NB4 (cell line): ENCODE measurements at regions not wholly inside any gene's neighbourhood (a gene's known extent, or its start where the extent isn't known, plus 50 kb on each side); places are given as distances from the start of the nearest gene placed in this dataset.

ENCODE experiments used
- POLR2A ChIP-seq: IDR thresholded peaks from 2 replicates; pipeline ENCODE4 v1.6.1; 2011; ENCODE audit warnings: mild to moderate bottlenecking; ENCODE audit not compliant: insufficient read length; ENCODE audit errors: extremely low read depth
- TF ChIP-seq, protein P1 (sequence below): IDR thresholded peaks from one replicate; pipeline ENCODE4 v1.5.1; 2012; ENCODE audit warnings: low read depth, low read length

DNA sequence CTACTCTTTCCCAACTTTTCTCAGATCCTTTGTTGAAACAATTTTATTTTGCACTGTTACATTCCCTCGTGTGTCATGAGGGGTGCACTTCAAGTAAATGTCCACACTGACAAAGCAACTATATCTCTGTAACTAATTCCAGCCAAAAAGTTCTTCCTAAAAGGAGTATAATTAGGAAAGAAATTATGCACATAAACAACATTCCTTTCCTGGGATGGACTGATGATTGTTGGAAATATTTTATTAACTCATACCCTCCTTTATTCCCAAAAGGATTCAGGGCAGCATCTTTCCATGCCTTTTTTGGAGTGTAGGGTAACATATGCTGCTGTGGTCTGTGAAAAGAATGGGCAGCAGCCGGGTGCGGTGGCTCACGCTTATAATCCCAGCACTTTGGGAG lies 426.1 kb upstream of the THBS1 start:
- TF ChIP-seq, protein P1, sequence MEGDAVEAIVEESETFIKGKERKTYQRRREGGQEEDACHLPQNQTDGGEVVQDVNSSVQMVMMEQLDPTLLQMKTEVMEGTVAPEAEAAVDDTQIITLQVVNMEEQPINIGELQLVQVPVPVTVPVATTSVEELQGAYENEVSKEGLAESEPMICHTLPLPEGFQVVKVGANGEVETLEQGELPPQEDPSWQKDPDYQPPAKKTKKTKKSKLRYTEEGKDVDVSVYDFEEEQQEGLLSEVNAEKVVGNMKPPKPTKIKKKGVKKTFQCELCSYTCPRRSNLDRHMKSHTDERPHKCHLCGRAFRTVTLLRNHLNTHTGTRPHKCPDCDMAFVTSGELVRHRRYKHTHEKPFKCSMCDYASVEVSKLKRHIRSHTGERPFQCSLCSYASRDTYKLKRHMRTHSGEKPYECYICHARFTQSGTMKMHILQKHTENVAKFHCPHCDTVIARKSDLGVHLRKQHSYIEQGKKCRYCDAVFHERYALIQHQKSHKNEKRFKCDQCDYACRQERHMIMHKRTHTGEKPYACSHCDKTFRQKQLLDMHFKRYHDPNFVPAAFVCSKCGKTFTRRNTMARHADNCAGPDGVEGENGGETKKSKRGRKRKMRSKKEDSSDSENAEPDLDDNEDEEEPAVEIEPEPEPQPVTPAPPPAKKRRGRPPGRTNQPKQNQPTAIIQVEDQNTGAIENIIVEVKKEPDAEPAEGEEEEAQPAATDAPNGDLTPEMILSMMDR, result no peak
- no peak for TF ChIP-seq POLR2A
